ENCODE measurements at regions not wholly inside any gene's neighbourhood (a gene's known extent, or its start where the extent isn't known, plus 50 kb on each side); places are given as distances from the start of the nearest gene placed in this dataset.

DNA sequence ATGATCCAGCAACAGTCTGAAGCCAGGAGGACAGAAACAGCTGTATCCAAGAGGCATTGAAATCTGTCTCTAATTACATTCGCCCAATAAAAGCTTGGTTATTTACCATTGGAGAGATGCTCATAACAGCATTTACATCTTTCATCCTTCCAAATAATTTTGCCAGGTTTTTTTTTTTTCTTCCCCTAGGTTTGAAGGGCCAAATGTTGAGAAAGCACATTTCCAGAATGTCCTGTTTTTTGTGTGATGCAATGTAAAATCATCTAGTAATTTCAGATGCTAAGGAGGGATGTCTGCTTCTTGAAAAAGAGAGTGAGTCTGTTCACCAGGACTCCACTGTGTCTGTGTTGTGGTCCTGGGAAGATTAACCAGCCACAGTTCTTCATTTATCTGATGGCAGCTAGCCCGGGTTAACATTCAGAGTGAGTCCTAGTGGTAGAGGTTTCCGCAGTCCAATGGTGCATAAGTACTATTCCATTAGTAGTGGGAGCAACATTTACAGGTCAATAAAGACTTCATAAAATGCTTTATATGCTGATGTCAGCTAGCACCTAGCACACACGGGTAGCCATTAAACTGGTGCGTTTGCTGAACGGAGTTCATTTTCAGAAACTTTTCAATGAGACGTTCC lies 406.8 kb downstream of the STIM2 start:
- TF ChIP-seq, protein P1, sequence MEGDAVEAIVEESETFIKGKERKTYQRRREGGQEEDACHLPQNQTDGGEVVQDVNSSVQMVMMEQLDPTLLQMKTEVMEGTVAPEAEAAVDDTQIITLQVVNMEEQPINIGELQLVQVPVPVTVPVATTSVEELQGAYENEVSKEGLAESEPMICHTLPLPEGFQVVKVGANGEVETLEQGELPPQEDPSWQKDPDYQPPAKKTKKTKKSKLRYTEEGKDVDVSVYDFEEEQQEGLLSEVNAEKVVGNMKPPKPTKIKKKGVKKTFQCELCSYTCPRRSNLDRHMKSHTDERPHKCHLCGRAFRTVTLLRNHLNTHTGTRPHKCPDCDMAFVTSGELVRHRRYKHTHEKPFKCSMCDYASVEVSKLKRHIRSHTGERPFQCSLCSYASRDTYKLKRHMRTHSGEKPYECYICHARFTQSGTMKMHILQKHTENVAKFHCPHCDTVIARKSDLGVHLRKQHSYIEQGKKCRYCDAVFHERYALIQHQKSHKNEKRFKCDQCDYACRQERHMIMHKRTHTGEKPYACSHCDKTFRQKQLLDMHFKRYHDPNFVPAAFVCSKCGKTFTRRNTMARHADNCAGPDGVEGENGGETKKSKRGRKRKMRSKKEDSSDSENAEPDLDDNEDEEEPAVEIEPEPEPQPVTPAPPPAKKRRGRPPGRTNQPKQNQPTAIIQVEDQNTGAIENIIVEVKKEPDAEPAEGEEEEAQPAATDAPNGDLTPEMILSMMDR (IDR thresholded peaks at IDR 0.05): no peak
- no peak for TF ChIP-seq POLR2A (IDR thresholded peaks at IDR 0.05)
